Right atrium auricular region (tissue), 2 donors: ENCODE measurements at regions not wholly inside any gene's neighbourhood (a gene's known extent, or its start where the extent isn't known, plus 50 kb on each side); places are given as distances from the start of the nearest gene placed in this dataset.

ENCODE experiments used
- DNase-seq: peaks from one replicate; pipeline ENCODE4 v3.0.0-alpha.2; 2019; ENCODE audit warnings: low spot score
- H3K27ac ChIP-seq, 2 donors: fragments of 200-600 bp; sonication (generic); 1 replicate in 1 of 2; 2 replicates in 1 of 2; pipeline ENCODE4 v1.5.1; 2016 to 2019
- H3K27me3 ChIP-seq, 2 donors: fragments of 200-600 bp; sonication (generic); one replicate each; pipeline versions ENCODE4 v1.5.1 to v1.6.0; 2017 to 2019
- H3K36me3 ChIP-seq: fragments of 200-600 bp; sonication (generic); one replicate; pipeline ENCODE4 v1.5.1; 2016
- H3K4me1 ChIP-seq, 2 donors: fragments of 200-600 bp; sonication (generic); one replicate each; pipeline versions ENCODE4 v1.5.1 to v1.6.0; 2017 to 2019
- H3K4me3 ChIP-seq, 2 donors: fragments of 200-600 bp; sonication (generic); 1 replicate in 1 of 2; 2 replicates in 1 of 2; pipeline ENCODE4 v1.5.1; 2017 to 2019; ENCODE audit warnings: mild to moderate bottlenecking in 1 of 2, moderate library complexity in 1 of 2
- H3K9me3 ChIP-seq, 2 donors: fragments of 200-600 bp; sonication (generic); one replicate each; pipeline ENCODE4 v1.5.1; 2019
- TF ChIP-seq, protein P1 (sequence below), 2 donors: fragments of 200-600 bp; sonication (generic); IDR thresholded peaks; one replicate each; pipeline ENCODE4 v1.5.1; 2019; ENCODE audit warnings: antibody characterized with exemption in 2 of 2

GRCh38 chr18:76133873-76134272, 361.2 kb downstream of the ZNF516 start:
- Histone ChIP-seq H3K9me3 (no peaks in the 10 kb centered on the region), H3K27me3 (no peaks in the 10 kb centered on the region), H3K27ac (no peak overlapping the region), H3K36me3 (no peaks in the 10 kb centered on the region), H3K4me3 (no peak overlapping the region), H3K4me1 (no peaks in the 10 kb centered on the region)
- no peak for DNase-seq
- TF ChIP-seq, protein P1, sequence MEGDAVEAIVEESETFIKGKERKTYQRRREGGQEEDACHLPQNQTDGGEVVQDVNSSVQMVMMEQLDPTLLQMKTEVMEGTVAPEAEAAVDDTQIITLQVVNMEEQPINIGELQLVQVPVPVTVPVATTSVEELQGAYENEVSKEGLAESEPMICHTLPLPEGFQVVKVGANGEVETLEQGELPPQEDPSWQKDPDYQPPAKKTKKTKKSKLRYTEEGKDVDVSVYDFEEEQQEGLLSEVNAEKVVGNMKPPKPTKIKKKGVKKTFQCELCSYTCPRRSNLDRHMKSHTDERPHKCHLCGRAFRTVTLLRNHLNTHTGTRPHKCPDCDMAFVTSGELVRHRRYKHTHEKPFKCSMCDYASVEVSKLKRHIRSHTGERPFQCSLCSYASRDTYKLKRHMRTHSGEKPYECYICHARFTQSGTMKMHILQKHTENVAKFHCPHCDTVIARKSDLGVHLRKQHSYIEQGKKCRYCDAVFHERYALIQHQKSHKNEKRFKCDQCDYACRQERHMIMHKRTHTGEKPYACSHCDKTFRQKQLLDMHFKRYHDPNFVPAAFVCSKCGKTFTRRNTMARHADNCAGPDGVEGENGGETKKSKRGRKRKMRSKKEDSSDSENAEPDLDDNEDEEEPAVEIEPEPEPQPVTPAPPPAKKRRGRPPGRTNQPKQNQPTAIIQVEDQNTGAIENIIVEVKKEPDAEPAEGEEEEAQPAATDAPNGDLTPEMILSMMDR (IDR thresholded peaks at IDR 0.05) = no peak

- Histone ChIP-seq H3K4me1 (no peaks in the 10 kb centered on the region), H3K36me3 (no peaks in the 10 kb centered on the region), H3K27ac (no peak overlapping the region), H3K4me3 (no peak overlapping the region), H3K9me3 (no peaks in the 10 kb centered on the region), H3K27me3 (no peaks in the 10 kb centered on the region)
- DNase-seq = no peak
- TF ChIP-seq, protein P1 (IDR thresholded peaks at IDR 0.05) = no peak
These were observed 363.3 kb downstream of the ZNF516 start for GRCh38 chr18:76131738-76132137.

GRCh38 chr18:76130845-76131244, 364.2 kb downstream of the ZNF516 start:
- Histone ChIP-seq H3K36me3 (no peaks in the 10 kb centered on the region), H3K27ac (no peak overlapping the region), H3K4me1 (no peaks in the 10 kb centered on the region), H3K9me3 (no peaks in the 10 kb centered on the region), H3K27me3 (no peaks in the 10 kb centered on the region), H3K4me3 (no peak overlapping the region)
- TF ChIP-seq, protein P1 (IDR thresholded peaks at IDR 0.05) = no peak
- DNase-seq = no peak

GRCh38 chr18:76126327-76126726, 368.7 kb downstream of the ZNF516 start:
- Histone ChIP-seq H3K27me3 (no peaks in the 10 kb centered on the region), H3K36me3 (no peaks in the 10 kb centered on the region), H3K27ac (no peak overlapping the region), H3K9me3 (no peaks in the 10 kb centered on the region), H3K4me1 (no peaks in the 10 kb centered on the region), H3K4me3 (no peak overlapping the region)
- TF ChIP-seq, protein P1 (IDR thresholded peaks at IDR 0.05) = peak in 1 of 2 donors; percentile 30
- no peak for DNase-seq

DNA sequence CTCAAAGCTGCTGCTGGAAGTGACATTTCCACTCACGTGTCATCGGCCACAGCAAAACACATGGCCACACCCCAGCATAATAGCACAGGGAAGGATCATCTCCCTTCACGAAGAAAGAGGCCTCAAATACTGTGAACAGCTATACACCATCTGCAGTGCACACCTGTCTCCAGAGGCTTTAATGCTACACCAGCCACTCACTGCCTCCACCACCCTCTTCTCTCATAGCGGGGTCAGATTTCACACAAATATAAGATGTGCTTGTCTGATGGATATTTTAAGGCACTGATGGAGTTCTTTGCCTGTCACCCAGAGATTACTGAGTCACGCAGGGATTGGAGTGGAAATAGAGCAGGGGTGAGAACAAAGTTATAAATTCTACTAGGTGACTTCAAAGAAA, 374.0 kb downstream of the ZNF516 start:
- Histone ChIP-seq H3K9me3 (no peaks in the 10 kb centered on the region), H3K4me3 (no peak overlapping the region), H3K27ac (no peak overlapping the region), H3K36me3 (no peaks in the 10 kb centered on the region), H3K27me3 (no peaks in the 10 kb centered on the region), H3K4me1 (no peaks in the 10 kb centered on the region)
- DNase-seq = no peak
- TF ChIP-seq, protein P1 (IDR thresholded peaks at IDR 0.05) = no peak

- no peak overlapping the region for H3K4me3 ChIP-seq
- TF ChIP-seq, protein P1 (IDR thresholded peaks at IDR 0.05) = no peak
- H3K9me3 ChIP-seq = no peaks in the 10 kb centered on the region
These were observed 379.5 kb downstream of the ZNF516 start for GRCh38 chr18:76115580-76115979.

More at GRCh38 chr18:76115580-76115979, 379.5 kb downstream of the ZNF516 start:
- Histone ChIP-seq H3K4me1 (no peaks in the 10 kb centered on the region), H3K27ac (no peak overlapping the region), H3K27me3 (no peaks in the 10 kb centered on the region), H3K36me3 (no peaks in the 10 kb centered on the region)
- DNase-seq = no peak
